OCI-LY7 (cell line): ENCODE measurements at regions not wholly inside any gene's neighbourhood (a gene's known extent, or its start where the extent isn't known, plus 50 kb on each side); places are given as distances from the start of the nearest gene placed in this dataset.

Experiments used
- CTCF ChIP-seq: fragments of 200-600 bp; sonication (generic); conservative IDR thresholded peaks from 2 replicates; pipeline ENCODE4 v1.5.1; 2014; ENCODE audit warnings: mild to moderate bottlenecking, antibody characterized with exemption, low read length, moderate library complexity, mixed read lengths
- EZH2phosphoT487 ChIP-seq: fragments of 200-600 bp; sonication (generic); IDR thresholded peaks from 2 replicates; pipeline ENCODE4 v1.6.1; 2018; ENCODE audit warnings: low read depth, borderline replicate concordance, mild to moderate bottlenecking, mixed run types, antibody characterized with exemption, low read length, moderate library complexity, mixed read lengths

GRCh38 chr6:23678626-23679025 is 447.4 kb upstream of the NRSN1 start:
- TF ChIP-seq CTCF: no peak
- no peak for TF ChIP-seq EZH2phosphoT487
